DND-41 (cell line): ENCODE measurements at regions not wholly inside any gene's neighbourhood (a gene's known extent, or its start where the extent isn't known, plus 50 kb on each side); places are given as distances from the start of the nearest gene placed in this dataset.
"Not testable (repeated sequence)": the region's sequence is repeated elsewhere in the genome, so short reads cannot be mapped to it uniquely, and the experiment has no call there.

Experiments
- EZH2 ChIP-seq: IDR thresholded peaks from 3 replicates; pipeline ENCODE4 v1.6.1; 2012; ENCODE audit warnings: borderline replicate concordance, low read depth, mild to moderate bottlenecking, moderate library complexity, low read length, inconsistent platforms; ENCODE audit not compliant: severe bottlenecking
- TF ChIP-seq, protein P1 (sequence below): IDR thresholded peaks from 2 replicates; pipeline ENCODE4 v1.5.1; 2012; ENCODE audit warnings: borderline replicate concordance, low read length, moderate library complexity, mild to moderate bottlenecking; ENCODE audit not compliant: poor library complexity, severe bottlenecking; ENCODE audit errors: extremely low read depth

DNA sequence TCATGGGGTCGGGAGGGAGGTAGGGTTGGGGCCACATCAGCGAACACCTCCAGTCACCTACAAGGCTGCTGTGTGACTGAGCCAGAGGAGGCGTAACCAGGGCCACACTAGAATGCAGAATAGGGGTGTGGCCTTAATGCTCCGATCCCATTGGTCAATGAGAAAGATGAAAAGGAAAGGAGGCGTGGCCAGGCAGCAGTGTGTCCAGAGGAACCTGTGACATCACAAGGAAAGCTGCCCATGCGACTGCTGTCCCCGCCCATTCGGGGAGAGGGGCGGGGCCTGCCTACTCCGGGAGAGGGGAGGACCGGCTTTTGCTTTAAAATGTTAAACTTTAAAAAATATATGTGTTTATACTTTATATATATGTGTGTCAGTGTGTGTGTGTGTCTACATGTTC is 150.7 kb downstream of the TBC1D2B start:
- TF ChIP-seq, protein P1, sequence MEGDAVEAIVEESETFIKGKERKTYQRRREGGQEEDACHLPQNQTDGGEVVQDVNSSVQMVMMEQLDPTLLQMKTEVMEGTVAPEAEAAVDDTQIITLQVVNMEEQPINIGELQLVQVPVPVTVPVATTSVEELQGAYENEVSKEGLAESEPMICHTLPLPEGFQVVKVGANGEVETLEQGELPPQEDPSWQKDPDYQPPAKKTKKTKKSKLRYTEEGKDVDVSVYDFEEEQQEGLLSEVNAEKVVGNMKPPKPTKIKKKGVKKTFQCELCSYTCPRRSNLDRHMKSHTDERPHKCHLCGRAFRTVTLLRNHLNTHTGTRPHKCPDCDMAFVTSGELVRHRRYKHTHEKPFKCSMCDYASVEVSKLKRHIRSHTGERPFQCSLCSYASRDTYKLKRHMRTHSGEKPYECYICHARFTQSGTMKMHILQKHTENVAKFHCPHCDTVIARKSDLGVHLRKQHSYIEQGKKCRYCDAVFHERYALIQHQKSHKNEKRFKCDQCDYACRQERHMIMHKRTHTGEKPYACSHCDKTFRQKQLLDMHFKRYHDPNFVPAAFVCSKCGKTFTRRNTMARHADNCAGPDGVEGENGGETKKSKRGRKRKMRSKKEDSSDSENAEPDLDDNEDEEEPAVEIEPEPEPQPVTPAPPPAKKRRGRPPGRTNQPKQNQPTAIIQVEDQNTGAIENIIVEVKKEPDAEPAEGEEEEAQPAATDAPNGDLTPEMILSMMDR, result not testable (repeated sequence)
- not testable (repeated sequence) for TF ChIP-seq EZH2
